HFF-Myc (cell line): ENCODE measurements at regions not wholly inside any gene's neighbourhood (a gene's known extent, or its start where the extent isn't known, plus 50 kb on each side); places are given as distances from the start of the nearest gene placed in this dataset.

Experiments used
- DNase-seq: peaks from one replicate; pipeline ENCODE4 v3.0.0-alpha.2; 2011; ENCODE audit warnings: low read depth; ENCODE audit errors: extremely low read depth
- H3K4me3 ChIP-seq: replicated peaks from 2 replicates; pipeline ENCODE4 v1.5.1; 2011; ENCODE audit warnings: low read depth, mild to moderate bottlenecking, control low read depth, low read length
- TF ChIP-seq, protein P1 (sequence below): IDR thresholded peaks from 2 replicates; pipeline ENCODE4 v1.5.1; 2012; ENCODE audit warnings: mild to moderate bottlenecking, low read depth, low read length, control low read depth; ENCODE audit errors: missing control alignments

- DNase-seq, result no peak
- H3K4me3 ChIP-seq, result no peak overlapping the region
- TF ChIP-seq, protein P1, sequence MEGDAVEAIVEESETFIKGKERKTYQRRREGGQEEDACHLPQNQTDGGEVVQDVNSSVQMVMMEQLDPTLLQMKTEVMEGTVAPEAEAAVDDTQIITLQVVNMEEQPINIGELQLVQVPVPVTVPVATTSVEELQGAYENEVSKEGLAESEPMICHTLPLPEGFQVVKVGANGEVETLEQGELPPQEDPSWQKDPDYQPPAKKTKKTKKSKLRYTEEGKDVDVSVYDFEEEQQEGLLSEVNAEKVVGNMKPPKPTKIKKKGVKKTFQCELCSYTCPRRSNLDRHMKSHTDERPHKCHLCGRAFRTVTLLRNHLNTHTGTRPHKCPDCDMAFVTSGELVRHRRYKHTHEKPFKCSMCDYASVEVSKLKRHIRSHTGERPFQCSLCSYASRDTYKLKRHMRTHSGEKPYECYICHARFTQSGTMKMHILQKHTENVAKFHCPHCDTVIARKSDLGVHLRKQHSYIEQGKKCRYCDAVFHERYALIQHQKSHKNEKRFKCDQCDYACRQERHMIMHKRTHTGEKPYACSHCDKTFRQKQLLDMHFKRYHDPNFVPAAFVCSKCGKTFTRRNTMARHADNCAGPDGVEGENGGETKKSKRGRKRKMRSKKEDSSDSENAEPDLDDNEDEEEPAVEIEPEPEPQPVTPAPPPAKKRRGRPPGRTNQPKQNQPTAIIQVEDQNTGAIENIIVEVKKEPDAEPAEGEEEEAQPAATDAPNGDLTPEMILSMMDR, result no peak
Measured at GRCh38 chr1:5223206-5223605, 568.8 kb downstream of the AJAP1 start.

DNA sequence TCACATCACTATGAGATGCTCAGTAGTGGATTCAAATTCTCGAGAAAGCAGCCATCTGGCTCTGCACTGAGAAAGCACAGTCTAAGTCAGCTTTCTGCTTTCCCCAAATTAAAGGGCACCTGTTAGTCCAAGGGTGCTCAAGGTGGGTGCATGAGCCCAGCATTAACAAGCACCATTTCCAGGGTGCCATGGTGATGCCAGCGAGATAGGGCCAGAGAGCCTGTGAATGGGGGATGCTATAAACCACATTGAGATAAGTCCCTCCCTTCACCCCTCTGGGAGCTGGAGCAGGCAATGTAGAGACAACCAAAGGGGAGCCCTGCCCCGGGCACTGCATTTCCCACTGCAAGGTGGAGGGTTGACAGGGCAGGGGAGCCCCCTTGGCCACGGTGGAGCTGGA lies 568.2 kb downstream of the AJAP1 start:
- H3K4me3 ChIP-seq, result no peak overlapping the region
- TF ChIP-seq, protein P1, result no peak
- no peak for DNase-seq

- TF ChIP-seq, protein P1, result no peak
- DNase-seq, result no peak
- no peak overlapping the region for H3K4me3 ChIP-seq
Measured at GRCh38 chr1:5221451-5221850, 567.0 kb downstream of the AJAP1 start.

- H3K4me3 ChIP-seq, result no peak overlapping the region
- TF ChIP-seq, protein P1, result no peak
- DNase-seq, result no peak
Measured at GRCh38 chr1:5220821-5221220, 566.4 kb downstream of the AJAP1 start.

DNA sequence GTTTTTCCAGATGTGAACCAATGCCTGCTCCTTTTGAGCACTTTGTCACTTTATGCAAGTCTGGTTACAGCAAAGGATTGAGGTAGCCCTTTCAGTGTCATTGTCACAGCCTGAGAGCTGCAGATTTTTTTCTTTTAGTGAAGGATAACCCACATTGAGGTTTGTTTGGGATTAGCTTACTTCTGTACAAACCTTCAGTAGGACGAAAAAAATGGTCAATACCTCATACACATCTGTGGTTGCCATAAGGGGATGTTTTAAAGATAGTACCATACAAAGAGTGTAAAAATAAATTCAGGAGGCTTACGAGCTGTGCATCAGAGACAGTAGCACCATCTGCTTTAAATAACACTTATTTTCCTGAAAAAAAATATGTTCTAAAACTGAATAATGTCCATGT lies 566.0 kb downstream of the AJAP1 start:
- no peak overlapping the region for H3K4me3 ChIP-seq
- DNase-seq, result no peak
- TF ChIP-seq, protein P1, result no peak

DNA sequence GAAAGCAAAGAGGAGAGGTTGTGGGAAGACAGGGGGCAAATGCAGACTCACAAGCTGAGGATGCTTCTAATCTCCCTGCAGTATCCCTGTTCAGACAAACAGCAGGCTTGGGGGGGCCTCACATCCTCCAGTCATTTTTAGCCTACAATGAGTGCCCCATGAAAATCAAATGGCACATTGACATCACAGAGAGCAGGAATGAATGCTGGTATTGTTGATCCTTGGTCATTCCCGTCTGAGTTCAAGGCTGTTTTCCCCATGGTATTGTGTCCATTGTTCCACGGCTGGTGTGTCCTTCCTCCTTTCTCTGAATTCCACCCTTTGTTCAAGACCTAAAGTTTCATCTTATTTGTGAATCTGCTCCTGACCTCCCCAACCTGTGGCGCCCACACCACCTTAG lies 545.6 kb downstream of the AJAP1 start:
- TF ChIP-seq, protein P1, result no peak
- DNase-seq, result no peak
- H3K4me3 ChIP-seq, result no peak overlapping the region

DNA sequence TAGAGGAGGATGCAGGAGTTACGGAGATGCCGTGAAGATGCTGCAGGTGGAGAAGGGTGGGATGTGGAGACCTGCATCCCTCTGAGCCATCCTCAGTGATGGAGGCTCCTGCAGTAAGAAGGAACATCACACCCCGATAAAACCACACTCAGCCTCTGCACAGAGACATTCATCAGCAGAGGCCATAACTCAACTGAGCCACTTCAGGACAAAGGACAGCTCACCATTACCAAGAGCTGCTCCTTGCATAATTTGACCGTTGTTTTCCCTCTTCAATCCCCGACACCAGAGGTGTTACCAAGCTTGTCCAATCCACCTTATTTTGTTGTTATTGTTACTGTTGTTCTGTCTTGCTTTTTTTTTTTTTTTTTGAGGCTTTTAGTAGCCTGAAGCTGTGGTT lies 543.9 kb downstream of the AJAP1 start:
- TF ChIP-seq, protein P1, result no peak
- no peak overlapping the region for H3K4me3 ChIP-seq
- no peak for DNase-seq
